Fibroblast of skin of scalp (primary cell): ENCODE measurements at regions not wholly inside any gene's neighbourhood (a gene's known extent, or its start where the extent isn't known, plus 50 kb on each side); places are given as distances from the start of the nearest gene placed in this dataset.

ENCODE experiments used
- DNase-seq: peaks from one replicate; pipeline ENCODE4 v3.0.0-alpha.2; 2013

GRCh38 chr13:74867460-74867859 lies 614.5 kb downstream of the TBC1D4 start:
- DNase-seq, result peak; percentile 35

DNA sequence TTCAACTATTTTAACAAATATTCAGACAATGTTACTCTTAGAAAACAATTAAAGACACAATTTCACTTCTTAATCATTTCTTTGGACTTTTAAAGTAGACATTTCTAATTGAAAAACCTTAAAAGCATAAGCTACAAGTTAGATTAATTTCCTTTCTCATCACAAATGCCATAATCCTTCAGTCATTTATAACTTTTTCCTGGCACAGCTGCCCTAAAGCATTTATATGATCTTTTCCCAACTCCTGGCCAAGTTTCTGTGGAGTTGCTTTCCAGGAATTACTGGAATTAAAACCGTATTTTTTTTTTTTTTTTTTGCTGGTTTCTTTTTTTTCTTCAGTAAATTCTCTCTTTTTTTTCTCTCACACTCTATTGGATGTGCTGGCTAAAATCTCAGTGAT lies 615.9 kb downstream of the TBC1D4 start:
- DNase-seq, result peak; percentile 50

- no peak for DNase-seq
Observed at GRCh38 chr13:74865656-74866055, 616.3 kb downstream of the TBC1D4 start.

- no peak for DNase-seq
Observed at GRCh38 chr13:74860789-74861188, 621.2 kb downstream of the TBC1D4 start.

GRCh38 chr13:74850893-74851292 lies 631.1 kb downstream of the TBC1D4 start:
- no peak for DNase-seq

DNA sequence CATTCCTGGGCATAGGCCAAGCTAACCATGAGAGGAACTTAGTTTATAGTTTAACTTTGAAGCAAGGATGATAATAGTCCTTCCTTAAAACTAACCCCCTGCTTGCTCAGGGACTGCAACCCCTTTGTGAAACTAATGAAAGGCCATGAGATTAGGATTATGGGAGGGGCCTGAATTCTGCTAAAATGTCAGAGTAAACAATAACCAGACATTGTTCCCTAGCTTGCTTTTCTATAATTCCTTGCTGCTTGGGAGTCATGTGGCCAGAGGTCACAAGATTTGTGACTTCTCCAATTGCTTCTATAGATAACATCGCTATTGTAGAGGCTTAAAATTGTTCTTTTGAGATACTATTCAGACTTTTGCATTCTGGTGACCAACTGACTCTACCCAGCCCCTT lies 634.0 kb downstream of the TBC1D4 start:
- no peak for DNase-seq

DNA sequence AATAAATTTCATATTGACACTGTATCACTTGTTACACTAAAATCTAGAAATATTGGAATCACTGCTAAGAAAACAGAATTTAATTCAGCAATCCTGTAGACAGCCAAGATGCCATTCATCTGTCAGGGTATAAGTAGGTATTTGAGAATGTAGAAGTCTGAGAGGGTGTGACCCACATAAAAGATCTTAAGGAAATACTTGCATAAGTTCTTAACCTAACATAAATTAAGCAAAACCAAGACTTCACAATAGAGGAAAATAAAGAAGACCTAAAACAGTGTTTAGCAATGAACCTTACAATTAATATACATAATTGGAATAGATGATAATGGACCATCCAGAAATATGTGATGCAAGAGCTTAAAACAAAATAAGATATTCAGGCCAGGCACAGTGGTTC lies 636.2 kb downstream of the TBC1D4 start:
- no peak for DNase-seq

DNA sequence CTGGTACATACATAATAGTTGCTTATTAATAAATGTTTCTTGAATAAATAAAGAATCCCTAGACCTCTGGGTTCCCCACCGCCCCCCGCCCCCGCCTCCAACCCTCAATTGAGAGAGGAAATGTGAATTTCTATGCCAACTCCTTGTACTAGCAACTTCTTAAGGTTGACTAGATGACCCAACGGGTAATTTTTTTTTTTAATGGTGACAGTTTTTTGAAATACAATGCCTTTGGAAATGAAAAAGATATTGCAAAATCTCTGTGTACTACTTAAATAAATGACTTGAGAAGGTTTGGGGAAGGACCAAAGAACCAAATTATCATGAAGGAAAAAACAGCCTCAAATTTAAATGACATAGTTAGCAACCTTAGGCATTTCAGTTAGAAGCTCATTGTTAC lies 640.3 kb downstream of the TBC1D4 start:
- no peak for DNase-seq

DNA sequence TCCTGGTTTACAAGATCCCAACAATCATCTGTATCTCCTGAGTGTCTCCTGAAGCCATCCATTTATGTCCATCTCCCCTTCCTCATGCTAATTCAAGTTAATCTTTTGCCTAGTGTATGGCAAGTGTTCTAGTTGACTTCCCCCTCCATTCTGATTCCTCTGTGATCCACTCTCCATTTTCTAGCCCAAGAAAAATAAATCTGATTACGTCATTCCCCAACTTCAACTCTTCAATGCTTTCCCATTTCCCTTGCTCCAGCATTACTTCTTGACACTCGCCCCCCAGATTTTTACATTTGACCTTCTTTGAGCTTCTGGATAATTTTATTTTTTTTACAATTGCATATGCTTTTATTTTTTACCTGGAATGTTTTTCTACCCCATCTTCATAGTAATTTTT lies 640.8 kb downstream of the TBC1D4 start:
- DNase-seq, result no peak

DNA sequence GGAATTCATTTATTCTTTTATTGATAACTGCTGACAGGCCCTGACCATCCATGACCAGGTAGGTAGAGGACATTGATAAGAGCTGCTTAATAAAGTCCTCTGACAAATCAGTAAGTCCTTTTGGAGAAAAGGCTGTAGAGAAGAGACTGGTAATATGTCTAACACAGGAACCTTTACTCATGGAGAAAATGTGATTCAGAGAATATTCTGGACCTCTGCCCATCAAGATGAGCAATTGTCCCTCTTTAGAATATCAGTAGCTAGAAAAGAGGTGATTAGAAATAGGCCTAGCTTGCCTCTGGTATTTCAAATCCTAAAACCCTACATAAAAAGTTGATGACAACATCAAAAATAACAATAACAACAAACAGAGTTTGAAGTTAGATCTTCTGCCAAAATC lies 642.3 kb downstream of the TBC1D4 start:
- DNase-seq, result peak; percentile 20

GRCh38 chr13:74838096-74838495 lies 643.9 kb downstream of the TBC1D4 start:
- DNase-seq, result no peak

GRCh38 chr13:74836628-74837027 lies 645.3 kb downstream of the TBC1D4 start:
- no peak for DNase-seq

- no peak for DNase-seq
Observed at GRCh38 chr13:74835579-74835978, 646.4 kb downstream of the TBC1D4 start.

- DNase-seq, result no peak
Observed at GRCh38 chr13:74825938-74826246, 656.1 kb downstream of the TBC1D4 start.

DNA sequence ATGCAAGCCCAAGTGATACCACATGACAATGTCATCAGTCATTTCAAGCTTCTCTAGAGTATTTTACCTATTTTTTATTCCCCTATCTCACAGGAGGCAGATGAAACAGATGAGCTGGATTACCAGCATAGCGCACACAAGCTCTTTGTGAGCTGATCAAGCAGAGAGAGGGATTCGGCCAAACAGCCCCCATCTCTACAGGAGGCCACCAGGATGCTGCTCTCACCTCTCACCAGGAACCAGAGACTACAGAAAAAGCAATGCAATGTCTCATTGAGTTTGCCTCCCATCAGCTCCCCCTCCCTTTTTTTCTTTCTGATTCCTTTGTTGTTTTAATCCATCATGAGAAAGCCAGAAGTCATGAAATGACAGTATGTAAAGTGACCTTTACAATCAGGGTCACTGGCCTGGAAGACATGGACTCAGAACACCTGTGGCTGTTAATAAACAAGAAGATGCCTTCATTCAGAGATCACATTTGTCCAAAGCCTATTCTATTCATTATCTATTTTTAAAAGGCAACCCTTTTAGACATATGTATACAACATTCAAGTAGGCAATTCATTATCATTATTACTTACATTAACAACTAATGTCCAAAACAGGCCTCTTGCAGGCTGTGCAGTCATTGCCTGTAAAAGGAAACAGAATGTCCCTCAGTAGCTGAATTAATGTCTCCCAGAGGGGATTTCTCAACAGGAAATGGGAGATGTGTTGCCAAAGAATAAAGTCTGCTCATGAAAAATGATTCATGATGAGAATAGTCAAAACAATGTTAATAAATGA lies 656.6 kb downstream of the TBC1D4 start:
- peak; percentile 91 for DNase-seq

DNA sequence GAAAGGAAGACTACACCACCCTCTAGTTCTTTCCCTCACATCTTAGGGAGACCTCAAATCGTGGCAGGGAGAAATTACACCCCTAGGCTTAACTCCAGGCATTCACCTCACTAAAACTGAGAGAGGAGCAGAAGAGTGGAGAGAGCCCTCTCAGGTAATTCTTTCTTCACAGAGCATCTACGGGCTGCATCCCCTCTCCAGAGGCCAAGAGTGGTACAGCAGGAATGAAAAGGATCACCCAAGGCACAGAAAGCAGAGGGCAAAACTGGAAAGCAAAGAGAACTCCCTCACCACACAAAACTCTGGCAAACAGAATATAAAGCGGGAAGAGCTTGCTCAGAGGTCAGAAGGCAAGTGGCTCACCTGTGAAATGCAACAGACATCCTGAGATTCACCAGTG lies 661.2 kb downstream of the TBC1D4 start:
- DNase-seq, result no peak

DNA sequence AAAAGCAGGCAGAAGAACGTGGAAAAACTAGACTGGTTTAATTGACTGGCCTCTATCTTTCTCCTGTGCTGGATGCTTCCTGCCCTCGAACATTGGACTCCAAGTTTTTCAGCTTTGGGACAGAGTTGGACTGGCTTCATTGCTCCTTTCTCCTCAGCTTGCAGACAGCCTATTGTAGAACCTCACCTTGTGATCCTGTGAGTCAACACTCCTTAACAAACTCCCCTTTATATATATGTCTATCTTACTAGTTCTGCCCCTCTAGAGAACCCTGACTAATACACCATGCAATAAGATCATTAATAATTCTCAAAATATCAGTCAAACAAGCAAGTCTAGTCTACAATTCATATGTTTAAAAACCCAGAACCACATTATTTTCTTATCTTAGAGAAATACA lies 662.4 kb downstream of the TBC1D4 start:
- DNase-seq, result no peak

DNA sequence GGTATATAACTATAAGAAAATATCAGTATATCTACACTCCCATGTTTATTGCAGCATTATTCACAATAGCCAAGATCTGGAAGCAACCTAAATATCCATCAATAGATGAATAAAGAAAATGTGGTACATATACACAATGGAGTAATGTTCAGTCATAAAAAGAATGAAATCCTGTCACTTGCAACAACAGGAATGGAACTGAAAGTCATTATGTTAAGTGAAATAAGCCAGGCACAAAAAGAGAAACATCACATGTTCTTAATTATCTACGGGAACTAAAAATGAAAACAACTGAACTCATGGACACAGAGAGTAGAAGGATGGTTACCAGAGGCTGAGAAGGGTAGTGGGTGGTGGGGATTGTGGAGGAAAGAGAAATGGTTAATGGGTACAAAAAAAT lies 665.2 kb downstream of the TBC1D4 start:
- no peak for DNase-seq

DNA sequence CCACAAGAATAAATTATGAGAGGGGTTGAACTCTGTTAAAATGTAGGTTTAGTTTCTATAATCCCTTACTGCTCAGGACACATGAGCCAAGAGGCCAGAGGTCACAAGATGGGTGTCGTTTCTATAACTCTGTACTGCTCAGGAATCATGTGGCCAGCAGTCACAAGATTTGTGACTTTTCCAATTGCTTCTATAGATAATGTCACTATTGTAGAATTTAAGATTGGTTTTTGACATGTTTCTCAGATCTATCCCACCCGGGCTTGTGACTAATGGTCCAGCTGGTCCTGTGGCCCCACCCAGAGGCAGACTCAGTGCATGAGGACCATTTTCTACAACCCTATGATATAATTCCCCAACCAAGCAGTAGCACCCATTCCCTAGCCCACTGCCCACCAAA lies 662.0 kb upstream of the KLF12 start:
- DNase-seq, result no peak

- no peak for DNase-seq
Observed at GRCh38 chr13:74795526-74795925, 661.3 kb upstream of the KLF12 start.

GRCh38 chr13:74794582-74794981 lies 660.4 kb upstream of the KLF12 start:
- no peak for DNase-seq

GRCh38 chr13:74794147-74794546 lies 659.9 kb upstream of the KLF12 start:
- DNase-seq, result peak; percentile 38

GRCh38 chr13:74784959-74785358 lies 650.8 kb upstream of the KLF12 start:
- DNase-seq, result no peak

GRCh38 chr13:74778946-74779345 lies 644.7 kb upstream of the KLF12 start:
- no peak for DNase-seq

DNA sequence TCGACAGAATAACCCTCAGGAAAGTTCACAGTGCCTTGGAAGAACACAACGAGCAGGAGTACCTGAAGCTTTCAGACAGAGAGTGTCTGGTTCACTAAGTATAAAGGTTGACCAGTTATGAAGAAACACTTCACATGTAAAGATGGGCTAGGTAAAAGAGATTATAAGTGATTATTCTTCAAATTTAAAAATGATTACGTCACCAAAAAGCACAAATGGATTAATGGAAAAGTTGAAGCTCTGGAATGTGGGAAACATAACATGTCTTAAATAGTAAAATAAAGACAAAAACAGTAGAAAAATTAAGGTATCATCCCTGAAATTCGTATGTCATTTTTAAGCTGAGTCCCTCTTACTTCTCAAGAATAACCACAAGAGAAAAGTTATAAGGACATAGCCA lies 643.9 kb upstream of the KLF12 start:
- DNase-seq, result no peak
